Islet precursor cell (in vitro differentiated cells): ENCODE measurements at regions not wholly inside any gene's neighbourhood (a gene's known extent, or its start where the extent isn't known, plus 50 kb on each side); places are given as distances from the start of the nearest gene placed in this dataset.

Experiments
- DNase-seq: peaks from one replicate; pipeline ENCODE4 v3.0.0-alpha.2; 2018

- no peak for DNase-seq
Measured at GRCh38 chr5:155936520-155937406, 390.2 kb upstream of the SGCD start.

GRCh38 chr5:155938051-155938450, 388.9 kb upstream of the SGCD start:
- DNase-seq: no peak

- no peak for DNase-seq
Measured at GRCh38 chr5:155941340-155941739, 385.6 kb upstream of the SGCD start.

GRCh38 chr5:155943516-155944407, 383.2 kb upstream of the SGCD start:
- DNase-seq: peak; percentile 74

- no peak for DNase-seq
Measured at GRCh38 chr5:155947394-155948062, 379.4 kb upstream of the SGCD start.

- DNase-seq: no peak
Measured at GRCh38 chr5:155948576-155948975, 378.4 kb upstream of the SGCD start.

- no peak for DNase-seq
Measured at GRCh38 chr5:155952486-155953089, 374.4 kb upstream of the SGCD start.

GRCh38 chr5:155953335-155953734, 373.6 kb upstream of the SGCD start:
- DNase-seq: peak; percentile 73

- no peak for DNase-seq
Measured at GRCh38 chr5:155954701-155955445, 372.1 kb upstream of the SGCD start.

GRCh38 chr5:155957884-155958283, 369.1 kb upstream of the SGCD start:
- no peak for DNase-seq

- no peak for DNase-seq
Measured at GRCh38 chr5:155959082-155959481, 367.9 kb upstream of the SGCD start.

GRCh38 chr5:155960177-155960576, 366.8 kb upstream of the SGCD start:
- no peak for DNase-seq

GRCh38 chr5:155969537-155969936, 357.4 kb upstream of the SGCD start:
- DNase-seq: no peak

GRCh38 chr5:155974369-155974768, 352.6 kb upstream of the SGCD start:
- no peak for DNase-seq

GRCh38 chr5:155978850-155979249, 348.1 kb upstream of the SGCD start:
- no peak for DNase-seq

GRCh38 chr5:155982354-155982753, 344.6 kb upstream of the SGCD start:
- DNase-seq: no peak

- DNase-seq: no peak
Measured at GRCh38 chr5:155983954-155984353, 343.0 kb upstream of the SGCD start.

GRCh38 chr5:155987265-155987810, 339.6 kb upstream of the SGCD start:
- no peak for DNase-seq

GRCh38 chr5:155989879-155990278, 337.1 kb upstream of the SGCD start:
- no peak for DNase-seq

- DNase-seq: no peak
Measured at GRCh38 chr5:155996123-155996522, 330.8 kb upstream of the SGCD start.

GRCh38 chr5:155998257-155998656, 328.7 kb upstream of the SGCD start:
- DNase-seq: no peak

- no peak for DNase-seq
Measured at GRCh38 chr5:156000115-156000514, 326.8 kb upstream of the SGCD start.
